ENCODE measurements at regions not wholly inside any gene's neighbourhood (a gene's known extent, or its start where the extent isn't known, plus 50 kb on each side); places are given as distances from the start of the nearest gene placed in this dataset.
"Not testable (repeated sequence)": the region's sequence is repeated elsewhere in the genome, so short reads cannot be mapped to it uniquely, and the experiment has no call there.

- DNase-seq (ENCODE audit: low read depth in 2 of 2), result no peak
Measured at GRCh38 chr5:4017076-4017803, 421.6 kb downstream of the IRX1 start.

GRCh38 chr5:4018007-4018406 lies 422.4 kb downstream of the IRX1 start:
- no peak for DNase-seq (ENCODE audit: low read depth in 2 of 2)

- DNase-seq (ENCODE audit: low read depth in 2 of 2), result no peak
Measured at GRCh38 chr5:4019009-4019769, 423.6 kb downstream of the IRX1 start.

- no peak for DNase-seq (ENCODE audit: low read depth in 2 of 2)
Measured at GRCh38 chr5:4019841-4020240, 424.2 kb downstream of the IRX1 start.

GRCh38 chr5:4020400-4020799 lies 424.8 kb downstream of the IRX1 start:
- no peak for DNase-seq (ENCODE audit: low read depth in 2 of 2)

- no peak for DNase-seq (ENCODE audit: low read depth in 2 of 2)
Measured at GRCh38 chr5:4022056-4022670, 426.5 kb downstream of the IRX1 start.

GRCh38 chr5:4023091-4023752 lies 427.6 kb downstream of the IRX1 start:
- no peak for DNase-seq (ENCODE audit: low read depth in 2 of 2)

- no peak for DNase-seq (ENCODE audit: low read depth in 2 of 2)
Measured at GRCh38 chr5:4023753-4024335, 428.2 kb downstream of the IRX1 start.

- no peak for DNase-seq (ENCODE audit: low read depth in 2 of 2)
Measured at GRCh38 chr5:4027088-4027734, 431.6 kb downstream of the IRX1 start.

- no peak for DNase-seq (ENCODE audit: low read depth in 2 of 2)
Measured at GRCh38 chr5:4028384-4028783, 432.8 kb downstream of the IRX1 start.

- DNase-seq (ENCODE audit: low read depth in 2 of 2), result not testable (repeated sequence)
Measured at GRCh38 chr5:4033546-4033945, 437.9 kb downstream of the IRX1 start.

GRCh38 chr5:4036861-4037260 lies 441.2 kb downstream of the IRX1 start:
- DNase-seq (ENCODE audit: low read depth in 2 of 2), result no peak

- no peak for DNase-seq (ENCODE audit: low read depth in 2 of 2)
Measured at GRCh38 chr5:4038994-4039393, 443.4 kb downstream of the IRX1 start.

GRCh38 chr5:4042311-4042710 lies 446.7 kb downstream of the IRX1 start:
- no peak for DNase-seq (ENCODE audit: low read depth in 2 of 2)

- no peak for DNase-seq (ENCODE audit: low read depth in 2 of 2)
Measured at GRCh38 chr5:4043135-4043534, 447.5 kb downstream of the IRX1 start.

GRCh38 chr5:4044881-4045280 lies 449.2 kb downstream of the IRX1 start:
- DNase-seq (ENCODE audit: low read depth in 2 of 2), result no peak

- DNase-seq (ENCODE audit: low read depth in 2 of 2), result no peak
Measured at GRCh38 chr5:4048398-4048797, 452.8 kb downstream of the IRX1 start.

GRCh38 chr5:4050203-4050602 lies 454.6 kb downstream of the IRX1 start:
- no peak for DNase-seq (ENCODE audit: low read depth in 2 of 2)

GRCh38 chr5:4053136-4053535 lies 457.5 kb downstream of the IRX1 start:
- no peak for DNase-seq (ENCODE audit: low read depth in 2 of 2)

- DNase-seq (ENCODE audit: low read depth in 2 of 2), result no peak
Measured at GRCh38 chr5:4054092-4054491, 458.5 kb downstream of the IRX1 start.

GRCh38 chr5:4058899-4059298 lies 463.3 kb downstream of the IRX1 start:
- DNase-seq (ENCODE audit: low read depth in 2 of 2), result no peak

All from stimulated activated CD4-positive, alpha-beta T cell treated with anti-CD3 and anti-CD28 coated beads, Interleukin-1b, Interleukin-23, amount 100 ng/mL, for 1 hour (primary cell).